Peyer's patch (tissue), 4 donors: ENCODE measurements at regions not wholly inside any gene's neighbourhood (a gene's known extent, or its start where the extent isn't known, plus 50 kb on each side); places are given as distances from the start of the nearest gene placed in this dataset.

Experiments used
- DNase-seq, 3 donors: peaks; one replicate each; pipeline ENCODE4 v3.0.0-alpha.2; 2017 to 2019
- H3K27ac ChIP-seq, 4 donors: fragments of 200-600 bp; sonication (generic); one replicate each; pipeline ENCODE4 v1.5.1; 2016 to 2019
- H3K27me3 ChIP-seq, 2 donors: fragments of 200-600 bp; sonication (generic); one replicate each; pipeline ENCODE4 v1.5.1; 2019
- H3K36me3 ChIP-seq, 3 donors: fragments of 200-600 bp; sonication (generic); one replicate each; pipeline ENCODE4 v1.5.1; 2016 to 2019
- H3K4me1 ChIP-seq, 4 donors: fragments of 200-600 bp; sonication (generic); one replicate each; pipeline ENCODE4 v1.5.1; 2016 to 2019
- H3K4me3 ChIP-seq, 4 donors: fragments of 200-600 bp; sonication (generic); 1 replicate in 3 of 4; 2 replicates in 1 of 4; pipeline ENCODE4 v1.5.1; 2016 to 2019; ENCODE audit warnings: mild to moderate bottlenecking in 1 of 4
- H3K9me3 ChIP-seq, 4 donors: fragments of 200-600 bp; sonication (generic); one replicate each; pipeline ENCODE4 v1.5.1; 2016 to 2019; ENCODE audit warnings: mild to moderate bottlenecking in 1 of 4
- CTCF ChIP-seq, 6 experiments: fragments of 450-650 bp in 4 of 6; fragments of 200-600 bp in 2 of 6; sonication (generic) in 1 of 6; IDR thresholded peaks; one replicate each; pipeline ENCODE4 v1.5.1; 2017 to 2019; ENCODE audit warnings: antibody characterized with exemption in 6 of 6, mild to moderate bottlenecking in 3 of 6, moderate library complexity in 1 of 6
- POLR2A ChIP-seq, 2 donors: fragments of 450-650 bp; IDR thresholded peaks; one replicate each; pipeline ENCODE4 v1.5.1; 2017; ENCODE audit warnings: antibody characterized with exemption in 2 of 2, mild to moderate bottlenecking in 2 of 2, moderate library complexity in 2 of 2

DNA sequence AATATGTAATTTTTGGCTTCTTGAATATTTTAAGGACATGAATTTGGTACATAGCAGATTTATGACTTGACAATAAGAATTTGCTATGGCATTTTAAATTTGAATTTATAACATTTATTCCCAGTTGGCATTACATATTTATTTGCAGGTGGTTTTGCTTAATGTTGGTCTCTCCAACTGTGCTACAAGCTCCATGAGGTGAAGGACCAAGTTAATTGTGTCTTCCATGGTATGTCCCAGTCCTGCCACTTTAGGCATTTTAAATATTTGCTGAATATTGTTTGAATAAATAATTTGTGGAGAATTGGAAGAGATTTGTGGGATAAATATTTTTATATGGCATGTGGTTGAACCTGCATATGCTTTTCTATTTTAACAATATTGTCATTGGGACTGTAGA, 253.4 kb upstream of the RIOK2 start:
- no peak for DNase-seq
- H3K27me3 ChIP-seq = no peaks in the 10 kb centered on the region
- H3K36me3 ChIP-seq = no peaks in the 10 kb centered on the region
- TF ChIP-seq POLR2A (IDR thresholded peaks at IDR 0.05) = no peak
- no peak for TF ChIP-seq CTCF (IDR thresholded peaks at IDR 0.05)
- H3K4me3 ChIP-seq = no peak overlapping the region
- no peaks in the 10 kb centered on the region for H3K9me3 ChIP-seq
- no peak overlapping the region for H3K27ac ChIP-seq
- H3K4me1 ChIP-seq = no peaks in the 10 kb centered on the region

DNA sequence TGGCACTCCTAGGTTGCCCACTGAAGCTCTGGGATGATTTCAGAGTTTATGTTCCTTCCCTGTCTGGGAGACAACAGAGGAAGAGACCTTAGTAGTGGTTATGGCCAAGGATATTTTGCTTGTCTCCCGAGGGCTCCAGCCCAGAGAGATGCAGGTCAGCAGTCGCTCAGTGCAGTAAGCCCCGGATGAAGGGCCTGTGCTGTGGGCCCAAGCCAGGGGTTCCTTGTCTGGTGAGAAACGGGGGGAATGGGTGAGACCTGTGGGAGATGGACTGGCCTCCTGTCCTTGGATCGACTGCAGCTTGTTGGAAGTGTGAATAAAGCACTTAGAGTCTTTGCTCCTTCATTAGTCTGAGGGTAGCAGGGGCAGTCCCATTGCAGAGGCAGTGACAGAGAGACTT, 260.7 kb upstream of the RIOK2 start:
- no peak overlapping the region for H3K27ac ChIP-seq
- no peak for TF ChIP-seq POLR2A (IDR thresholded peaks at IDR 0.05)
- TF ChIP-seq CTCF (IDR thresholded peaks at IDR 0.05) = no peak
- H3K4me3 ChIP-seq = no peak overlapping the region
- no peak for DNase-seq
- H3K9me3 ChIP-seq = no peaks in the 10 kb centered on the region
- H3K27me3 ChIP-seq = no peaks in the 10 kb centered on the region
- no peaks in the 10 kb centered on the region for H3K36me3 ChIP-seq
- no peaks in the 10 kb centered on the region for H3K4me1 ChIP-seq

DNA sequence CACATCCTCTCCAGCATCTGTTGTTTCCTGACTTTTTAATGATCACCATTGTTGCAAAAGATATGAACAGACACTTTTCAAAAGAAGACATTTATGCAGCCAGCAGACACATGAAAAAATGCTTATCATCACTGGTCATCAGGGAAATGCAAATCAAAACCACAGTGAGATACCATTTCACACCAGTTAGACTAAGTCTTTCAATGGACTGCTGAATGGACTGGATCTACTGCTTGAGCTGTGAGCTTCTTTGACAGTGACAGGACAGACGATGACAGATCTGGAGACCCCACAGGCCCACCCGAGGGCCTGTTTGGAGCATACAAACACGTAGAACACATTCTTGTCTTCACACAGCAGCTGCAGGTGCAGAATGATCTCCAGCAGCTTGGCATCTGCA, 266.1 kb upstream of the RIOK2 start:
- DNase-seq = no peak
- no peaks in the 10 kb centered on the region for H3K36me3 ChIP-seq

DNA sequence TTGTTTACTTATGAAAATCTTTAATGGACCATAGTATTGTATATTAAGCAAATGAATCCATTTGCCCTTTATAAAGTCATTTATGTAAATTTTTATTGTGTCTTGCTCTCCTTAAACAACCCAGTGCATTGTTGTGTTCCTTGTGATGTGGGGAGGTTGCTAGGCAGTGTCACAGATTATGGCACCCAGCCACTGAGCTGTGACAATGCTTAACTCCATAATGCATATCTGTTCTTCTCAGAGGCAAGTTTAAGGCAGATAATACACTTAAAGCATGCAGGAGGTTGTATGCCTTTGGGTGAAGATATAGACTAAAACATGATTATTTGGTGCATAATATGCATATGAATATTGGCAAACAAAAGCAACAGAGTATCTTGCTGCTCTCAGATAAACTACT, 269.6 kb upstream of the RIOK2 start:
- H3K36me3 ChIP-seq = no peaks in the 10 kb centered on the region
- H3K27me3 ChIP-seq = no peaks in the 10 kb centered on the region
- no peaks in the 10 kb centered on the region for H3K9me3 ChIP-seq
- no peak overlapping the region for H3K4me3 ChIP-seq
- TF ChIP-seq CTCF (IDR thresholded peaks at IDR 0.05) (no peak), POLR2A (IDR thresholded peaks at IDR 0.05) (no peak)
- no peak for DNase-seq
- no peak overlapping the region for H3K27ac ChIP-seq
- no peaks in the 10 kb centered on the region for H3K4me1 ChIP-seq

More for the DNA sequence above, 266.1 kb upstream of the RIOK2 start:
- Histone ChIP-seq H3K4me3 (no peak overlapping the region), H3K27me3 (no peaks in the 10 kb centered on the region), H3K27ac (no peak overlapping the region), H3K9me3 (no peaks in the 10 kb centered on the region), H3K4me1 (no peaks in the 10 kb centered on the region)
- TF ChIP-seq CTCF (IDR thresholded peaks at IDR 0.05) (no peak), POLR2A (IDR thresholded peaks at IDR 0.05) (no peak)

- H3K4me1 ChIP-seq = no peaks in the 10 kb centered on the region
- no peaks in the 10 kb centered on the region for H3K36me3 ChIP-seq
- no peak for TF ChIP-seq POLR2A (IDR thresholded peaks at IDR 0.05)
- no peak for TF ChIP-seq CTCF (IDR thresholded peaks at IDR 0.05)
- no peaks in the 10 kb centered on the region for H3K27me3 ChIP-seq
- H3K4me3 ChIP-seq = no peak overlapping the region
- no peak overlapping the region for H3K27ac ChIP-seq
- no peaks in the 10 kb centered on the region for H3K9me3 ChIP-seq
- no peak for DNase-seq
Observed at GRCh38 chr5:97453263-97453662, 270.2 kb upstream of the RIOK2 start.

DNA sequence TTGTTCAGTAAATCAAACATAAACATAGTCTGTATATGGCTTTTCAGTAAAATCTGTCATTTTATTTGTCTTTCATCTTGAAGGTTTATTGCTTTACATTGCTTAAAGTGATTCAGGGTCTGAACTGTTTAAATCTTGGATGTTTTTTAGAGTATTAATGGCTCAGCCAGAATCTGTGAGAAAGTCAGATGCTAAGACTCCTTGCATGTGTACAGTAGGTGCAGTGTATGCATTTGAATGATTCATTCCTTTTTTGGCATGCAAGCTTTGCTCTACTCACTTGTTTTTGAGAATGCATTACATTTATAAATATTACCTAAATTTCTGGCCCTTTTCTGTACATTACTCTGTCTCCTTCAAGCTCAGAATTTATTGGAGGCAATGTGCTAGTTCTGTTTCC, 271.0 kb upstream of the RIOK2 start:
- H3K27me3 ChIP-seq = no peaks in the 10 kb centered on the region
- H3K36me3 ChIP-seq = no peaks in the 10 kb centered on the region
- H3K4me3 ChIP-seq = no peak overlapping the region
- DNase-seq = no peak
- no peaks in the 10 kb centered on the region for H3K9me3 ChIP-seq
- no peak for TF ChIP-seq POLR2A (IDR thresholded peaks at IDR 0.05)
- TF ChIP-seq CTCF (IDR thresholded peaks at IDR 0.05) = no peak
- H3K4me1 ChIP-seq = no peaks in the 10 kb centered on the region
- H3K27ac ChIP-seq = no peak overlapping the region
